AG09319 (cell line): ENCODE measurements at regions not wholly inside any gene's neighbourhood (a gene's known extent, or its start where the extent isn't known, plus 50 kb on each side); places are given as distances from the start of the nearest gene placed in this dataset.
A peak's percentile ranks its signal among the peaks of the same experiment; 100 is the strongest.

Experiments
- DNase-seq: peaks from one replicate; pipeline ENCODE4 v3.0.0-alpha.2; 2010; ENCODE audit warnings: low read depth; ENCODE audit errors: extremely low read depth
- CTCF ChIP-seq: IDR thresholded peaks from 2 replicates; pipeline ENCODE4 v1.5.1; 2011; ENCODE audit warnings: low read depth, mild to moderate bottlenecking, inconsistent platforms, low read length, moderate library complexity

GRCh38 chr3:154943981-154944380 lies 136.1 kb upstream of the MME start:
- DNase-seq: no peak
- no peak for TF ChIP-seq CTCF

- DNase-seq: no peak
- no peak for TF ChIP-seq CTCF
These were observed 137.3 kb upstream of the MME start for GRCh38 chr3:154942827-154943226.

GRCh38 chr3:154936196-154936595 lies 143.9 kb upstream of the MME start:
- DNase-seq: no peak
- TF ChIP-seq CTCF: no peak

- TF ChIP-seq CTCF: no peak
- DNase-seq: no peak
These were observed 146.5 kb upstream of the MME start for GRCh38 chr3:154933581-154933980.

GRCh38 chr3:154932633-154933032 lies 147.5 kb upstream of the MME start:
- no peak for TF ChIP-seq CTCF
- no peak for DNase-seq

GRCh38 chr3:154931484-154931883 lies 148.6 kb upstream of the MME start:
- TF ChIP-seq CTCF: no peak
- peak; percentile 18 for DNase-seq

GRCh38 chr3:154926721-154927120 lies 153.4 kb upstream of the MME start:
- no peak for TF ChIP-seq CTCF

More at GRCh38 chr3:154926721-154927120, 153.4 kb upstream of the MME start:
- peak; percentile 49 for DNase-seq
